IPS DF 6.9 (cell line): ENCODE measurements at regions not wholly inside any gene's neighbourhood (a gene's known extent, or its start where the extent isn't known, plus 50 kb on each side); places are given as distances from the start of the nearest gene placed in this dataset.
"Not testable (repeated sequence)": the region's sequence is repeated elsewhere in the genome, so short reads cannot be mapped to it uniquely, and the experiment has no call there.

Experiments
- DNase-seq: peaks from one replicate; pipeline ENCODE4 v3.0.0-alpha.2; 2013; ENCODE audit warnings: low read depth, low spot score
- H3K27ac ChIP-seq: one replicate; pipeline ENCODE4 v1.5.1; 2013; ENCODE audit warnings: low read length, control low read depth
- H3K27me3 ChIP-seq: 2 replicates; pipeline ENCODE4 v1.6.1; 2013; ENCODE audit warnings: mild to moderate bottlenecking, low read length; ENCODE audit not compliant: control insufficient read depth, insufficient read depth
- H3K36me3 ChIP-seq: 2 replicates; pipeline ENCODE4 v1.6.1; 2013; ENCODE audit warnings: low read length; ENCODE audit not compliant: control insufficient read depth, insufficient read depth
- H3K4me1 ChIP-seq: 2 replicates; pipeline ENCODE4 v1.6.1; 2013; ENCODE audit warnings: low read length; ENCODE audit not compliant: control insufficient read depth, insufficient read depth
- H3K4me3 ChIP-seq: 2 replicates; pipeline ENCODE4 v1.5.1; 2013; ENCODE audit warnings: mild to moderate bottlenecking, low read length
- H3K9me3 ChIP-seq: 2 replicates; pipeline ENCODE4 v1.6.1; 2013; ENCODE audit warnings: low read length, inconsistent platforms; ENCODE audit not compliant: control insufficient read depth, insufficient read depth
- WGBS: extraction: QIAGEN DNeasy Blood & Tissue Kit; methylation state at CpG from one replicate; pipeline ENCODE4 v1.1.7; 2013; ENCODE audit warnings: mixed read lengths, missing lambda C conversion rate; ENCODE audit not compliant: insufficient read length, insufficient coverage; 5-methylcytosine and 5-hydroxymethylcytosine counted together

DNA sequence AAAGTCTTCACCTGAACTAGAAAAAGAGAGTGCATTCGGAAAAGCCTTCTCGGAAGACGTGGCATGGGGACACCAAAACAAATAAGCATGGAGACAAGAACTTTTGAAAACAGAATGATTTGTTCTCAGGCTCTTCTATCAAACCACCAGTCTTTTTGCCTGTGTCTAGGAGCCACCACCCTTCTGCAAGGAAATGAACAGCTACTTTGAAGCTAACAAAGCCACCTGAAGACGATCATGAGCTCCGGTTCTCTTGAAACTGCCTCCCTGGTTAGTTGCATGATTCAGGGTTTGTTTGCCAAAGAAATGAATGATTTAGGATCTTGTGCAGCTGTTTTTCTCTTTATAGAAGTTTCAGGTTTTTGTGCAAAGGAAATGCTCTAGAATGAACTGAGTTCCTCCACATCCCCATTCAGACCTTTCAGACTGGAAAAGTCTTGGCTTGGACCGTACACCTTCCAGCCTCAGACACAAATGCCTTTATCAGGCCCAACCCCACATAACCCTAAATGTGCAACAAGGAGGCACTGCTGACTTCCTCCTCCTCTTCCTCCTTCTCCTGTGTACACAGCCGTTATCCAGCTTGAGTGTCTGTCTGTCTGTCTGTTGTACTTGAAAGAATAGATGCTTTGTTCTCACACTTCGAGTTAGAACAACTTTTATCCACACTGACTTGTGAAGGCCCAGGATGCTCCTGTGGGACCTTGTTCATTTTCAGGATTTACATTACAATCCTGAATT, 334.8 kb upstream of the KLF3 start:
- H3K4me1 ChIP-seq: no peaks in the 10 kb centered on the region
- H3K9me3 ChIP-seq: no peaks in the 10 kb centered on the region
- DNase-seq: no peak
- no peaks in the 10 kb centered on the region for H3K27me3 ChIP-seq
- no peak overlapping the region for H3K27ac ChIP-seq
- WGBS: no CpG with 5 or more reads among the region's 8 CpGs
- no peak overlapping the region for H3K4me3 ChIP-seq
- H3K36me3 ChIP-seq: no peaks in the 10 kb centered on the region

DNA sequence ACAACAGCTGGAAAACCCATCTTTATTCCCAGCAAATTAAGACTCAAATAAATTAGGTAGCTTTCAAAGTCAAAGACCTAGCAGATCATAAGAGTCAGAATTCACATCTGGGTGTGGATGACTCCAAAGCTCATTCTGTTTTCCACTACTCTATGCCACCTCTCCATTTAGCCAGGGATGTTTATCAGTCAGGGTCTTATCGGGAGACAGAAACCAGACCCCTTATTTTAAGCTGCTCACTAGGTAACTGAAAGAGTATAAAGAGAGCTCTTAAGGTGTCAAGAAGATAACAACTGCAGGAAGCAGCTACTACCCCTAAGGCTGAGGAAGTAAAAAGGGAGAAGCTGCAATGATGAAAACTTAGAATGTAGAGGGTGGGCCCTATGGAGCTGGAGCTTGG, 333.7 kb upstream of the KLF3 start:
- no peaks in the 10 kb centered on the region for H3K9me3 ChIP-seq
- no peak overlapping the region for H3K27ac ChIP-seq
- H3K4me1 ChIP-seq: no peaks in the 10 kb centered on the region
- H3K4me3 ChIP-seq: no peak overlapping the region
- no peaks in the 10 kb centered on the region for H3K36me3 ChIP-seq
- no CpG with 5 or more reads among the region's 1 CpG for WGBS
- no peaks in the 10 kb centered on the region for H3K27me3 ChIP-seq
- DNase-seq: no peak

DNA sequence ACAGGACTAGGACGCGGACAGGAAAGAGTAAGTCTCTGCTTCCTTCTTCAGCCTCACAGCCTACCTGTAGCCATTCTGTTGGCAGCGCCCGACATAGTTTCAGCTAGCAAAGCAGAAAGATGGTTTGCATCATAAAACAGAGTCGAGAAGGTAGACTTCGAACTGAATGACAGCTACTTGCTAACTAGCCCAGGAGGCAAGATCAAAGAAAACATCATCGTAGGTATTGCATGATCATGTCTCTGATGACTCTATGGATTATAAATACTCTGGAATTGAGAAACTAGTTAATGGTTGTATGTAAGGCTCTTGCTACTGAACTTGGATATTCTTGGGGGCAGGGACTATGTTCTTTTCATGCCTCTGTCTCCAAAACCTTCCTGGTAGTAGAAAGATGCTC, 333.1 kb upstream of the KLF3 start:
- H3K4me3 ChIP-seq: no peak overlapping the region

DNA sequence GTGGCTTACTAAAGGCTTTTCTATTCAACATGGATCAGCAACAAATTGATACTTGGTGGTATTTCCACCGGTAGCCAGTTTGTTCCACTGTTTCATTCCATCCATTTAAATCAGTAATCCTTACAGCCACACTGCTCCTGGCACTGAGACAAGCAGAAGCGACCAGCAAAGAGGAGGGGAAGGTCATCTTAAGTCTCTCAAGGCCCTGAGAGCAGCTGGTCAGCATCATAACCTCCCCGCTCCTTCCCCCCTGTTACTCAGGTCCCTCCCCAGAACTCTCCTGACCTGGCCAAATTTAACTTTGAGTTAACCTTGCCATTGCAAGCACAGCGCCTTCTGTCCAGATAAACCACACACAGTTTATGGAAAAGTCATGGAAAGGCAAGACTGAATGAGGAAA, 331.3 kb upstream of the KLF3 start:
- no peaks in the 10 kb centered on the region for H3K36me3 ChIP-seq
- H3K27me3 ChIP-seq: no peaks in the 10 kb centered on the region
- H3K4me3 ChIP-seq: no peak overlapping the region
- H3K4me1 ChIP-seq: no peaks in the 10 kb centered on the region
- WGBS: no CpG with 5 or more reads among the region's 4 CpGs
- DNase-seq: no peak
- H3K27ac ChIP-seq: no peak overlapping the region
- no peaks in the 10 kb centered on the region for H3K9me3 ChIP-seq

More for the DNA sequence above, 333.1 kb upstream of the KLF3 start:
- Histone ChIP-seq H3K27ac (no peak overlapping the region), H3K9me3 (no peaks in the 10 kb centered on the region), H3K4me1 (no peaks in the 10 kb centered on the region), H3K36me3 (no peaks in the 10 kb centered on the region), H3K27me3 (no peaks in the 10 kb centered on the region)
- WGBS: no CpG with 5 or more reads among the region's 7 CpGs
- no peak for DNase-seq

DNA sequence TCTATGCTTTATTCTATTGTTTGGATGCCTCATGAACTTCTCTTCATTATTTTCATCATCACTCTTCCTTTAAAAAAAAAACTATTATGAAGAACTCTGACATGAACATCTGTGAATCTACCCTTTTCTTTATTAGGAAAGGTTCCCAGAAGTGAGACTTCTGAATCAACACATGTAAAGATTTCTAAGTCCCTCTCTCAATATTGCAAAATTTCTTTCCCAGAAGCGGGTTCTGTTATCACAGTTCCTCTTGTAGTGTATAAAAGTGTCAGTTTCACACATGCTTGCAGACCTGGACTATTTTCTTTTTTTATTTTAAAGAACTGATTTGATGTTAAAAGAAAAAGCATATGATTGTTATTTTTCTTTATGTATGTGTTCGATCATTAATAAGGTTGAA, 330.8 kb upstream of the KLF3 start:
- Histone ChIP-seq H3K36me3 (no peaks in the 10 kb centered on the region), H3K9me3 (no peaks in the 10 kb centered on the region), H3K27me3 (no peaks in the 10 kb centered on the region), H3K4me1 (no peaks in the 10 kb centered on the region), H3K4me3 (no peak overlapping the region), H3K27ac (no peak overlapping the region)
- DNase-seq: no peak
- no CpG with 5 or more reads among the region's 2 CpGs for WGBS

DNA sequence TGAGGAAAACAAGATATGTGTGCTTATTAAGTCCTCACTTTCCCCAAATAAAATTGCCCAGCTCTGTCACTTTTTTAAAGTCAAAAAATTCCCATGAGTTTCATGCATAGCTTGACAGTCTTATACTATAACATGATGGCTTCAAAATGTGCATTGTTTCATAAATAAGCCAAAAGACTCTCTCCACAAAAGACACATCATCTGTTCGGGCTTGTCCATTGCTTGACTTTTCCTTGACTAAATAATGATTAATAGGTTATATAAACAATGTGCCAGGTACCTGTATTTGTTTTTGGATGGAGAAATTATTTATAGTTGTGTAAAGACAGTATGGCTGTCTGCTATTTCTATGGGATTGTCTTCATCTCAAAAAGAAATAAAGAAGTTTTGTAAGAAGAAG, 329.2 kb upstream of the KLF3 start:
- H3K9me3 ChIP-seq: no peaks in the 10 kb centered on the region
- no CpG with 5 or more reads among the region's 1 CpG for WGBS
- no peaks in the 10 kb centered on the region for H3K4me1 ChIP-seq
- no peaks in the 10 kb centered on the region for H3K36me3 ChIP-seq
- H3K27ac ChIP-seq: no peak overlapping the region
- H3K4me3 ChIP-seq: no peak overlapping the region
- H3K27me3 ChIP-seq: no peaks in the 10 kb centered on the region
- no peak for DNase-seq

DNA sequence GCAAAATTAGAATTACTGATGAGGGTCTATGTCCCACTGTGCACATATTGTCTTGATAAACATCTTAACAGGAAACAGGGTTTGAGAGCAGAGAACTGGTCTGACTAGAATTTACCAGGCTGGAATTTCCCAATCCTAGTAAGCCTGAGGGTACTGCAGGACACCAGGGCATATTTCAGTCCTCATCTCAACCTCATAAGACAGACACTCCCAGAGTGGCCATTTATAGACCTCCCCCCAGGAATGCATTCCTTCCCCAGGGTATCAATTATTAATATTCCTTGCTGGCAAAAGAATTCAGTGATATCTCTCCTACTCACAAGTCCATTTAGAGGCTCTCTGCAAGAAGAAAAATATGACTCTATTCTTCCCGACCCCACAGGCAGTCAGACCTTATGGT, 325.1 kb upstream of the KLF3 start:
- not testable (repeated sequence) for DNase-seq, H3K27me3 ChIP-seq
- WGBS: no CpG with 5 or more reads among the region's 1 CpG

DNA sequence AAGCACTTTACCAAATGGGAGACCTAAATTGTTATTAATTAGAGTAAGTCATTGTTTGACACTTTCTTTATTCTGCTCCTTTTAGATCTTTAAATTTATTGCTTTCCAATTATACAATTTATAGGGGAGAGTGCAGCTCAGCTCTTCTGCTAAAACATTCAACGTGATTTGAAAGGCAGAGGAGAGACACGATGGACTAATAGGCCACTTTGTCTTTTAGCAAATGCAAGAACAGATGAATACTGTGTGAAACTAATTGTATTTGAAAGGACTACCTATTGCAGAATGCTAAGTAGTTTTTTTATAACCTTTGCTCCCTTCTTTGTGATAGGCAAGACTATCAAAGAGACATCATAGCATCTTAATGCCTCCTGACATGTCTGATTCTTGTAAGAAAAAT, 320.4 kb upstream of the KLF3 start:
- Histone ChIP-seq H3K27me3 (no peaks in the 10 kb centered on the region), H3K9me3 (no peaks in the 10 kb centered on the region; the same call in 1 of the 2 replicates), H3K4me1 (no peaks in the 10 kb centered on the region), H3K27ac (no peak overlapping the region), H3K36me3 (no peaks in the 10 kb centered on the region), H3K4me3 (no peak overlapping the region)
- WGBS: no CpG with 5 or more reads among the region's 2 CpGs
- no peak for DNase-seq

More for the DNA sequence above, 325.1 kb upstream of the KLF3 start:
- not testable (repeated sequence) for H3K4me1 ChIP-seq, H3K4me3 ChIP-seq, H3K27ac ChIP-seq, H3K36me3 ChIP-seq, H3K9me3 ChIP-seq

DNA sequence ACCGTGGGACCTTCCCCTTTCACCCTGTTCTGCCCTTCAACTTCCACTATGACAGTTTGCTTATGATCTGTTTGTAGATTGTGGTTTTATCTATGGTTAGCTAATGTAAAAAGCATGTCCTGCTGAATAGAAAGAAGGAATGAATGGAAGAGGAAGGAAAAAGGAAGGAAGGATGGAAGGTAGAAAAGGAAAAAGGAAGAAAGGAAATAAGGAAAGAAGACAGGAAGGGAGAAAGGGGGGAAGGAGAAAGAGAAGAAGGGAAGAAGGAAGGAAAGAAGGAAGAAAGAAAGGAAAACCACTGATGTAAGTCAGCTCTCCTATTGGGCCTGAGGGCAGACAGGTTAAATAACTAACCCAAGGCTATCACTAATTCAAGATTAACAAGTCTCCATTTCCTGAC, 319.1 kb upstream of the KLF3 start:
- Histone ChIP-seq H3K27me3 (no peaks in the 10 kb centered on the region), H3K36me3 (no peaks in the 10 kb centered on the region), H3K4me3 (no peak overlapping the region), H3K4me1 (no peaks in the 10 kb centered on the region), H3K9me3 (no peaks in the 10 kb centered on the region; the same call in 1 of the 2 replicates), H3K27ac (no peak overlapping the region)
- DNase-seq: no peak
- WGBS: no CpG with 5 or more reads among the region's 1 CpG

DNA sequence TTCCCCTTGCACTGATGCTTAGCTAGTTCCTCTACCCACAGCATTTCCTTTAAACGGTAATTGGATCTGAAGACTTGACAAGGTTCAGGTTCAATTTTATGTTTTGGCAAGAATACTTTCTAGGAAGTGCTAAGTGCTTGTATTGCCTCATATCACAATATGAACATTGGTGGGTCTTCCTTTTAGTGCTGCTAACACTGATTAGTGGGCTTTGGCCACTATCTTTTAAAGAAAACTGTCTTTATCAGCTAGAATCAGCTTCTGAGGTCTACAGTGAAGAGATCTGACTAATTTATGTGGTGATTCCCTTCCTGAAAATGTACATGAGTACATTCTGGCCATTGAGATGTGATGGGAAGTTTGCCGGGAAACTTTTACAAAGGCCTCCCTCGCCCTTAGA, 316.7 kb upstream of the KLF3 start:
- WGBS: no CpG with 5 or more reads among the region's 3 CpGs
- Histone ChIP-seq H3K27me3 (no peaks in the 10 kb centered on the region), H3K9me3 (no peaks in the 10 kb centered on the region; the same call in 1 of the 2 replicates), H3K36me3 (no peaks in the 10 kb centered on the region), H3K4me3 (no peak overlapping the region), H3K4me1 (no peaks in the 10 kb centered on the region), H3K27ac (no peak overlapping the region)
- no peak for DNase-seq

DNA sequence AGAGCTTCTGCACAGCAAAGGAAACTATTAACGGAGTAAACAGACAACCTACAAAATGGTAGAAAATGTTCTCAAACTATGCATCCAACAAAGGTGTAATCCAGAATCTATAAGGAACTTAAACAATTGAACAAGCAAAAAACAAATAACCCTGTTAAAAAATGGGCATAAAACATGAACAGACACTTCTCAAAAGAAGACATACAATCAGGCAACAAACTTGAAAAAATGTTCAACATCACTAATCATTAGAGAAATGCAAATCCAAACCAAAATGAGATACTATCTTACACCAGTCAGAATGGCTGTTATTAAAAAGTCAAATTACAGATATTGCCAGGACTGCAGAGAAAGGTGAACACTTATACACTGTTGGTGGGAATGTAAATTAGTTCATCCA, 309.6 kb upstream of the KLF3 start:
- no peaks in the 10 kb centered on the region for H3K9me3 ChIP-seq
- H3K27me3 ChIP-seq: no peaks in the 10 kb centered on the region
- no peak overlapping the region for H3K27ac ChIP-seq
- H3K36me3 ChIP-seq: no peaks in the 10 kb centered on the region
- no peaks in the 10 kb centered on the region for H3K4me1 ChIP-seq
- WGBS: no CpG with 5 or more reads among the region's 1 CpG
- no peak overlapping the region for H3K4me3 ChIP-seq
- DNase-seq: no peak
